ENCODE measurements at regions not wholly inside any gene's neighbourhood (a gene's known extent, or its start where the extent isn't known, plus 50 kb on each side); places are given as distances from the start of the nearest gene placed in this dataset.

DNA sequence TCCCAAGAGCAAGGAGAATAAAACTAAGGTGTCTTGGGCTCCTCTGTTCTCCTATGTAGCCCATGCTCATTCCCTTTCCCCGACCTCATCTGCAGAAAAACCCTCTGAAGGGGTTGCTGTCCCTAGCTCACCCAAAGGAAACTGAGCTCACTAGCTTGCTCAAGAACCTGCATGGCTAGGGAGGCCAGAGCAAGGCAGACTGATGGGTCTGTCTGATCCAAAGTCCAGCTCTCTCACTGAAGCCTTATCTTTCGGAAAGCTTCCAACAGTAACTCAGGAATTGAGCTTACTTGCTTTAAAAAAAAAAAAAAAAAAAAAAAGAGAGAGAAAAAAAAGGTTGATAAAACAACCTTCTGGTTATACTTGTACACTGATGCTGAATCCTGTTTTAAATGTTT, 141.4 kb upstream of the TOPAZ1 start:
- no peak for DNase-seq

GRCh38 chr3:44104043-44104442, 137.6 kb upstream of the TOPAZ1 start:
- no peak for DNase-seq

DNA sequence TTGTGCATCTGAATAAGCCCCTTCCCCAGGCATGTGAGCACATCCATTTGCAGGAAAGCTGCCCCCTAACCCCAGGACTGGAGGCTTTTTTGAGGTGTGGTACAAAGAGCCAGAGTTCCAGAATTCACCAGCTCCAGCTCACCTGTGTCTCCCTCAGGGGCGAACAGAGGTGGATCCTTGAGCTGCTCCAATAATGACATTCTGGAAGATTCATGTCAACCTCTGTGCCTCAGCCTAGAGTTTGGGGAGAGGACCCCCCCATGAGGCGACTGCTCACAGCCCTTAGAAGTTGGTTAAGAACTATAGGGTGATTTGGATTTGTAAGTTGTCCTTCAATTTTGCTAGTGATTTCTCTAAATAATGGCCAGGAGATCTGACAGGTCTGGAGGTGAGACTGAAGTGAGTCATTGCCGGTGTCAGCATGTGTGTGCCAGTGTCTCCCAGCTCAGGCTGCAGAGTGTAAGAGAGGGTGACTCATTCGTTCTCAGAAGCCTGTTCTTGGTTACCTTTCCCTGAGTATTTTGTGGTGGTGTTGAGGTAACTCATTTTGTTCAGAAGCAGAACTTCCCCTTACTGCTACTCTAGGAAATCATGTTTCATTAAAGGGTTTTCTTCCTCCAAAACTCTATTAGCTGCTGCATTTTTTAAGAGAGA, 136.9 kb upstream of the TOPAZ1 start:
- DNase-seq, result no peak

DNA sequence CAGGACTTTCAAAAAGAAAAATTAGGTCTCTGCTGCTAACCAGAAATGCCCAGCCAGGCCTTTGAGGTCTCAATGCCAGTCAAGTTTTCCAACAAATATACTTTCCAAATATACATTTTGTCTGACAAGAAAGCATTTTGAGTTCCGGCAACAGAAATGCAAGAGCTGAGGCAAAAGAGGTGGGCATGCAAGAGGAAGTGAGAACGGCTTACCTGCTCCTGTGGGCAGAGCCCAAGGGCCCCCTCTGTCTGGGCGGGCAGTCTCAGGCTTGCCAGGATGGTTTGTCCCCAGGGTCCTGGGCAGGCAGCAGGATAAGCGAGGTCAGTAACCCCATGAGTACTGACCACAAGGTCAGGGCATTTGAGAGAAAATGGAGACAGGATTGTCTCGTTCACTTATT, 136.1 kb upstream of the TOPAZ1 start:
- no peak for DNase-seq

GRCh38 chr3:44106756-44107155, 134.9 kb upstream of the TOPAZ1 start:
- DNase-seq, result no peak

DNA sequence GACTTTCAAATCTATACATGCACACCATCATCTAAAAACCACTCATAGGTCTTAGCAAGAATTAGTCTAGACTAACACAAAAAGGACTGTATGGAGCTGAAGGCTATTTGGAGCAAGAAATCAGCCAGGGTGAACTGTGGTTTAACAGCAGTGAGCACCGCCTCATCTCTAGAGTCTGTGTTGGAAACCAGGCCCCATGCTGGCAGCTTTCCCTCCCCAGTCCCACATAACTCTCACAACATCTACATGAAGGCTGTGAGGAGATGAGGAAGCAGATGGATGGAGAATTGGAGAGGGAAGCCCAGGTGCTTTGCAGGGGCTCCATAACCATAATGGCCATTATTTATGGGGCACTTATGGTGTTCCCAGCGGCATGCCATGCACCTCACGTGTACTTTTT, 133.2 kb upstream of the TOPAZ1 start:
- DNase-seq, result no peak

DNA sequence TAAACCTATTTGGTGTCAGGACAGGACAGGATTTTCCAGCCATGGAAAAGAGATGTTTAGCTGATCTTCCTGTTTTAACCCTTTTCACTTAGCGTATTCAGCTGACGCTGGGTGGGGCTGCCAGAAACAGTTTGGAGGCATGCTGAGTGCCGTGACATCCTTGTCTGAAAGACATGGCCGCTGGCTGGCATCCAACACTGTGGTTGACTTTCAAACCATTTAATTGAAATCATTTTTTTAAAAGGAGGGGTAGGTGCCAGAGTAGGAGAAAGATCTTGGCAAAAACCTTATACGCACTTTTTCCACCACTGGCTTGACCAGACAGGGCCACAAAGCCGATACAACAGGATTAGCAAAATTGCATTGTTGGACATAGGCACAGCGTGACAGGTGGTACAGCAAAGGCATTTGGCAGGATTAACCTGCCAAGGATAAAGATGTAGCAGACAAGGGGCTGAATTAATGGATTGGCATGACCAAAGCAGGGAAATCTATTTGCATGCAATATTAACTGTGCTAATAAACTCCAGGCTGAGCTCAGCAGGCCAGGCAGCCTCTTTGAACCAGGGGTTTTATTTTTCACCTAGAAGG, 131.8 kb upstream of the TOPAZ1 start:
- DNase-seq, result no peak

DNA sequence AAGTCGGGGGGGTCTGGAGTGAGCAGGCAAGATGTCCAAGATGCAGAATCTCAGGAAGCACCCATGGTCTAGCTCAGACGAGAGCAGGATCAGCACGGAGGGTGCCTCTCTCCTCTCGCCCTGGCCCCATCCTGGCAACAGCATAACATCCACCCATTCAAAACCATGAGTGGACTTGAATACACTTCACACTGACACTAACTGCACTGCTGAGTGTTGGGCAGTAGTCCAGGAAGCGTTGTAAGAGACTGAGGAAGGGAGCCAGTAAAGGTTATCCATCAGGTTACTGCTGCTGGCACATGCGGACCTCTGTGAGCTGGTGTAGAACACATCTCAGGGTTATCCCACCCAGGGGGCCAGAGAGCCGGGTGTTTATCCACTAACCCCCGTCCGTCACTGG, 131.0 kb upstream of the TOPAZ1 start:
- DNase-seq, result no peak

- no peak for DNase-seq
Observed at GRCh38 chr3:44111482-44111881, 130.2 kb upstream of the TOPAZ1 start.

GRCh38 chr3:44114142-44114541, 127.5 kb upstream of the TOPAZ1 start:
- DNase-seq, result no peak

DNA sequence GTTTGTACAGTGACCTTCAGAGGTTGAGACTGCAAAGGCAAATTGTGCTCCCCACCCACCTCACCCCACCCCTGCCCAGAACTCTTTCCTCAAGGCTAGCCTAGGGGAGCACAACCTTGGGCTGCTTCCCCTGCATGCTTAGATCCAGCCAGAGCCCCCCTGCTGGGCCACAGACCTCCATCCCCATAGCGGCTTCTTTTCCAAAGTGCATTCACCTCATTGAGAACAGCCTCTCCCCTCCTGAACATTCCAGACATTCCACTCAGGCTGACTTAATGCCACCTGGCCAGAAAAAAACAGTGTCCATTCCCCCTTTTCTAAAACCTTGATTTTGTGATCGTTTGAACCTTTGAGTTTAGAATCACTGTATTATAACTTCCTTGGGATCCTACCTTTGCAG, 124.4 kb upstream of the TOPAZ1 start:
- no peak for DNase-seq

- no peak for DNase-seq
Observed at GRCh38 chr3:44117736-44118135, 124.0 kb upstream of the TOPAZ1 start.

DNA sequence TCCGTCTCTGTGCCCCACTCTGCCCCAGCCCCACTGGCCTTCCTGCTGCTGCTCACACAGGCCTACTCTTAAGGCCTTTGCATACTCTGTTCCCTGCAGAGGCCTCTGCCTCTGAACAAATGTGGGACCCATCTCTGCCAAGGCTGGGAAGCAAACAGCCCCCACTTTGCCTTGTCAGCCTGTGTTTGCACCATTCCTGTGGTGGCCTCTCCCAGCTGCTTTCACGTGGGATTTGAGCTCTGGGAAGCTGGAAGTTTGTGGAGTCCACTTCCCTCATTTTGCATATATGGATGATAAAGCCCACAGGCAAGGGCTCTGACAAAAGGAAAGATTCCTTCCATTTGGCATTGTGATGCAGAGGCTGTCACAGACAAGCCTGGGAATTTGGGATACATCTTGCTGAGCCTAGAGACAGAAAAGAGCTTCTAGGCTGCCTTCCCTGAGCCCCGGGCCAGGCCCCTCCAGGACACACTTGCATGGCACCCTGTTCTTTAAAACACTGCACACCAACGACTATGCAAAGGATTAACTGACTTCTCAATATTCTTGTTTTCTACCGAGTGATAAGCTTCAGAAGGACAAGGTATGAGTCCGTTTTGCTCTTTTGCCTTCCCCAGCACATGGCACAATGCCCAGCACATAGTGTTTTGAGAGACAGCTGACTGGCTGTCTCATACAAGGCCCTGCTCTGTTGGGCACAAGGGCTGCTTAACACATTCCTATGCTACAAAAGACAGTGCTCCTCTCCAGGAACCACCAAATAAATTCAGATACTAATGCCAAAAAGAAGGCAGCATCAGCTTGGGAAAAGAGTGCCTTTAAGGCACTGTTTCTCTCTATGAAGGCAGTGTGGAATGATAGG, 120.7 kb upstream of the TOPAZ1 start:
- no peak for DNase-seq

- DNase-seq, result no peak
Observed at GRCh38 chr3:44125246-44125645, 116.4 kb upstream of the TOPAZ1 start.

DNA sequence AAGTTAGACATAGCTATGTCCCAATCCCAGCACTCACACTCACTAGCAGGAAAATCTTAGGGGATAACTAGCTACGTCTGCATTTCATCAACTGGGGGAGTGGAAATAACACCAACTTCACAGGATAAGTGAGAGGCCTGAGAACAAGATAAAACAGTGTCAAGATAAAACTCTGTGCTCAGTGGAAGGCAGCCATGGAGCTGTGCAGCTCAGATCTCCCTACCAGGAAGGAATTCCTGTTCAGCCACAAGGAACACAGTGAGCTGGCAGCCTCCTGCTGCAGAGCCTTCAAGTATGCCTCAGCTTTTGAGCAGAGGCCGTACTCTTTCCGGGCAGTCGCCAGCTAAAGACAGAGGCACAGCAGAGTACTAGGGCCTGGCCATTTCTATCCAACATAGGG, 115.8 kb upstream of the TOPAZ1 start:
- DNase-seq, result no peak

DNA sequence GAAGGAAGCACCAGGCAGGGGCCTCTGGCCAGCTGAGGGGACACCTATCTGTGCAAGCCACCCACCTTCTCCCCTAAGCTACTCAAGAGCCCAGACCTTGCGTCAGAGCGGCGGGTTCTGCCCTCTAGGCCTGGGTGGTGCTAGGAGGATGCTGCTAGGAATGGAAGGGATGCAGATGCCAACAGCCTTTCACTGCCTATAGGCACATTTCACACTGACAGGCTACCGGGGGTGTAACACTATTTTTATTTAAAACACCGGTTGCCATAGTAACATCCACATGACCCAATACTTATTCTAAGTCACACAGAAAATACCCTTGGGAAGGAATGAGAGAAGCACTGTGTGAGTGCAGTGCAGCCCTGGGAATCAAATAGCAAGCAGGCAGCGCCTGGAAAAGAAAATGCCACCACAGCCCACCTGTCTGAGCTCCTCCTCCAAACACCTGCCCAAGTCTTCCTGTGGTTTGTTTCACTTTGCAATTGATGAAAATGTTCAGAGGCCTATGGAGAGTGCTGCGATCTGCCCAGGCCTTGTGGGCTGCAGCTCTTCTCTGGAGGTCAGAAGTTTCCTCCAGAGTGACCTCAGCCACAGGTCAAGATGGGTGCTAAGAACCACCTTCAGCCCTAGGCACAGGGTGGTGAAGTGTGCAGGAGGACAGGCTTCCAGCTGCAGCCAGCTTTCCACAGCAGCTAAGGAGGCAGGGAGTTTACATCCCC, 113.5 kb upstream of the TOPAZ1 start:
- no peak for DNase-seq

DNA sequence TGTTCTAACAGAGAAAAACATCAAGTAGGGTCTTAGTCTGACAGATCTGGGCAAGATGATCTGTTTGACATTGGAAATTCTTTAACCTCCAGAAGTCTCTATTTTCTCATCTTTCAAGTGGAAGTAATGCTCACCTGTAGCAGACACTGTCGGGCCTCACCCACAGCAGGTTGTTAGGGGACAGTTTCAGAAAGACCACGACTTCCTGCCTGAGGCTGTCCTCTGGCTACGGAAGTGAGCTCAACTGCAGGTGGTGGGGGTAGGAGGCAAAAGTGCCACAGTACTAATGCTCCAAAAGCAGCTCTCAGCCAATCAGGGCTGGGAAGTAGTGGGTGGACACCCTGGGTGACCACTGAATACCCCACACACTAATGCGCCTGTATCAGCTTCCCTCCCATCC, 111.4 kb upstream of the TOPAZ1 start:
- DNase-seq, result no peak

DNA sequence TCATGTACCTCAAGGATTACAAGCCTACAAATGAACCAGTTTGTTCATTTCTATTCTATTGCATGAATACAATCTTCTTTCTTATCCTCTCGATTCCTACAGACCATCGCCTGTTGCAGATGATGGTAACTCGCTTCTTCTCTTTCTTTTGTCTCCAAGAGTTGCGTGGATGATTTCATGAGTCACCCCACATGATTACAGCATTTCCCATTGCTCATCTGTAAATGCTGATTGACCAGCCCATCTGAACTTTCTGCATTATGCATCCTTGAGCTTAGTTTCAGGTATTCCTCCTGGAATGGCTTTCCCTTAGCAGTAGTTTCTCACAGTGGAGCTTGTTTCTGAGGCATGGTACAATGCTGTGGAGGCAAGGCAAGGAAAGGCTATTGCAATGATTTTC, 109.6 kb upstream of the TOPAZ1 start:
- DNase-seq, result no peak

DNA sequence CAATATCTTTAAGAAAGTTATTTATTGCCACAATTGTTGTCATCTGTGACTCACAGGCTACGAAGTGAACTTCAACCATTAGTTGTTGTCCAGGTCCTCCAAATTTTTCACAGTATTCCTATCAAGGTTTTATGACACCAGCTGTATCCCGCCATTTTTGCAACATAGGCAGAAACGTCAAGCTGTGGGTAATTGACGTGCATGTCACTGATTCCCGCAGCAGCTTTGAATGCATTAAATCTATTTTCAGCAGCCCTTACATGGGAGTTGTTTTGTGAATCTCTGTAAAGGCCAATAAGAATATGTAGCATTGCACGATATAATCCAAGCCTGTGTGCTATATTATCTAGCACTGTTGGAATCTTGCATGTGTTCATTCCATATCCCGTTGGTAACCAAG, 109.1 kb upstream of the TOPAZ1 start:
- DNase-seq, result no peak

- no peak for DNase-seq
Observed at GRCh38 chr3:44136421-44136820, 105.3 kb upstream of the TOPAZ1 start.

GRCh38 chr3:44146073-44146472, 95.6 kb upstream of the TOPAZ1 start:
- DNase-seq, result no peak

DNA sequence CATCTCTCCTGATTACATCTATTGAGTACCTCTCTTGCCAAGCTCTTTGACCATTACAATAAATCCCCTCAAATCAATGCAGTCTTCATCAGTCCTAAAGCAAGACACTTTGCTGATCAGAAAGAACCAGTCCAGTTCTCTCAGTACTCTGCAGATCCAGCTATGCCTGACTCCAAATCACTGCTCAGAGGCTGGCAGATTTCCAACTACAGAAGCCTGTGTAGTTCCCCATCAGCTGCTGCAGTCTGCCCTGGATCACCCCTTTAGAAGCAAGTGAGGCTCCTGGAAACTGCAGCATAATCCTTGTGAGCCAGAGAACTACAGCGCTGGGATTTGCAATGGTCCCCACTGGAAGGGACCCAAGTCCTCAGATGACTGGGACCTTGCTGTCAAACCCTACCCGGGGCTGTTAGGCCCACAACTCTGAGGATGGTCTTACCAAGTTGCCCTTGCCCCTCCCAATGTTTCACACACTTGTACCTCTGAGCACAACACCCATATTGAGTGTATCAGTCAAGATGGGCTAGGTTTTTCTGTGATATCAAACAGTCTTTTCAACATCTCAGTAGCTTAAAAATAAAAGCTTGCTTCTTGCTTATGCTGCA, 81.9 kb upstream of the TOPAZ1 start:
- no peak for DNase-seq

DNA sequence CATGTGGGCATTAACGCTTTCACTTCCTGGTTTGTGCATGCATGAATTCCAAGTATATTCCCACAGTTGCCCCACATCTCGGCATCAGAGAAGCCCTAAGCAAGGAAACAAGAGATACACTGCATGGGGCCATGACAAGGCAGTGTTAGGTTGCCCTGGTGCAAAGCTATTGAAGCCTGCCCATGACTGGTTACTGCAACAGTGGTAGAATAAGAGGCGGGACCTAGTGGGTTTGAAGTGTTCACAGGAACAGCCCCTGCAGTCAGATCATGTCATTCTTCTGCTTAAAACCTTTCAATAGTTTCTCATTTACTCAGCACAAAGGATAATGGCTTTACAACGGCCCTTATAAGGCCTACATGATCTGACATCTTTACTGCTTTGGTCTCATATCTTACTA, 80.9 kb upstream of the TOPAZ1 start:
- DNase-seq, result no peak

Measured in right forelimb (tissue), 1 donor.